ENCODE measurements at regions not wholly inside any gene's neighbourhood (a gene's known extent, or its start where the extent isn't known, plus 50 kb on each side); places are given as distances from the start of the nearest gene placed in this dataset.

DNA sequence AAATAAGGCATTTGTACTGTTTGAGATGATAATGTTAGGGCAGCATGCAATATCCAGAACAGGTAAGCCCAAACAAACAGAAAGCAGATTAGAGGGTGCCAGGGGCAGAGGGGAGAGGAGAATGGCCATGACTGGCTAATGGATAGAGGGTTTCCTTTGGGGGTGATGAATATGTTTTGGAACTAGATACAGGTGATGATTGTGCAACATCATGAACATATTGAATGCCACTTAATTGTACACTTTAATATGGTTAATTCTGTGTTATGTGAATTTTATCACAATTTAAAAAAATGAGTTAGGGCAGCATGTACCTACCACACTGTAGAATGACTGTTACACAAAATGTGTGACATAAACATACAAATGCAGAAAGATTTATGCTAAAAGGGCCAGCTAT, 255.5 kb upstream of the FN1 start:
- no peak for TF ChIP-seq POLR2A (IDR thresholded peaks at IDR 0.05)
- TF ChIP-seq, protein P1, sequence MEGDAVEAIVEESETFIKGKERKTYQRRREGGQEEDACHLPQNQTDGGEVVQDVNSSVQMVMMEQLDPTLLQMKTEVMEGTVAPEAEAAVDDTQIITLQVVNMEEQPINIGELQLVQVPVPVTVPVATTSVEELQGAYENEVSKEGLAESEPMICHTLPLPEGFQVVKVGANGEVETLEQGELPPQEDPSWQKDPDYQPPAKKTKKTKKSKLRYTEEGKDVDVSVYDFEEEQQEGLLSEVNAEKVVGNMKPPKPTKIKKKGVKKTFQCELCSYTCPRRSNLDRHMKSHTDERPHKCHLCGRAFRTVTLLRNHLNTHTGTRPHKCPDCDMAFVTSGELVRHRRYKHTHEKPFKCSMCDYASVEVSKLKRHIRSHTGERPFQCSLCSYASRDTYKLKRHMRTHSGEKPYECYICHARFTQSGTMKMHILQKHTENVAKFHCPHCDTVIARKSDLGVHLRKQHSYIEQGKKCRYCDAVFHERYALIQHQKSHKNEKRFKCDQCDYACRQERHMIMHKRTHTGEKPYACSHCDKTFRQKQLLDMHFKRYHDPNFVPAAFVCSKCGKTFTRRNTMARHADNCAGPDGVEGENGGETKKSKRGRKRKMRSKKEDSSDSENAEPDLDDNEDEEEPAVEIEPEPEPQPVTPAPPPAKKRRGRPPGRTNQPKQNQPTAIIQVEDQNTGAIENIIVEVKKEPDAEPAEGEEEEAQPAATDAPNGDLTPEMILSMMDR (IDR thresholded peaks at IDR 0.05), result no peak

All from right lobe of liver (tissue), 4 donors.